ENCODE measurements at regions not wholly inside any gene's neighbourhood (a gene's known extent, or its start where the extent isn't known, plus 50 kb on each side); places are given as distances from the start of the nearest gene placed in this dataset.

GRCh38 chr2:136344339-136344738 is 226.4 kb upstream of the CXCR4 start:
- no peak overlapping the region for H2AFZ ChIP-seq (ENCODE audit: low read depth, low read length)
- no peaks in the 10 kb centered on the region for H3K9me3 ChIP-seq (replicated peaks; ENCODE audit: control insufficient read depth, insufficient read depth, low read depth, low read length)
- TF ChIP-seq BRD9 (IDR thresholded peaks at IDR 0.05; ENCODE audit: low read depth, partially characterized antibody) (no peak), E2F1 (CRISPR knock-in tag; IDR thresholded peaks at IDR 0.05) (no peak), BCL6 (CRISPR knock-in tag; IDR thresholded peaks at IDR 0.05) (no peak), ZNF143 (CRISPR knock-in tag; IDR thresholded peaks at IDR 0.05) (no peak), HES1 (IDR thresholded peaks at IDR 0.05; ENCODE audit: low read depth) (no peak), ZNF507 (tag; conservative IDR thresholded peaks at IDR 0.05) (no peak), DACH1 (IDR thresholded peaks at IDR 0.05; ENCODE audit: partially characterized antibody) (no peak), MLX (CRISPR knock-in tag; conservative IDR thresholded peaks at IDR 0.05) (no peak), NEUROD1 (IDR thresholded peaks at IDR 0.05; ENCODE audit: borderline replicate concordance, low read depth, low read length, partially characterized antibody) (no peak), ZNF785 (CRISPR knock-in tag; IDR thresholded peaks at IDR 0.05) (no peak), MYC (IDR thresholded peaks at IDR 0.05; ENCODE audit: low read depth, low read length) (no peak), MYC (CRISPR knock-in tag; IDR thresholded peaks at IDR 0.05; ENCODE audit: borderline replicate concordance, low read depth) (no peak), KAT2B (IDR thresholded peaks at IDR 0.05; ENCODE audit: low read depth, low read length) (no peak), PCBP2 (IDR thresholded peaks at IDR 0.05; ENCODE audit: low read depth, low read length, poor library complexity, severe bottlenecking) (no peak), ZNF431 (CRISPR knock-in tag; IDR thresholded peaks at IDR 0.05) (no peak)
- no peak overlapping the region for H3K9ac ChIP-seq (ENCODE audit: insufficient read depth in 1 of 2, low read depth in 2 of 2, low read length in 2 of 2)
- no peak overlapping the region for H3K4me3 ChIP-seq
- no peaks in the 10 kb centered on the region for H3K9me1 ChIP-seq (ENCODE audit: control insufficient read depth, insufficient read depth, low read length)
- POLR2A ChIA-PET: no interaction called here
- 0% methylated on average over 3 of the region's 3 CpGs for WGBS (ENCODE audit: insufficient coverage, low coverage, missing lambda C conversion rate)
- no peaks in the 10 kb centered on the region for H3K79me2 ChIP-seq (ENCODE audit: control insufficient read depth, insufficient read depth, low read length)
- in situ Hi-C loops (cut with MboI): no loop called here
- H3K4me1 ChIP-seq (replicated peaks in 1 of 2; ENCODE audit: control insufficient read depth in 2 of 2, insufficient read depth in 2 of 2, low read length in 2 of 2): no peaks in the 10 kb centered on the region
- no peaks in the 10 kb centered on the region for H4K20me1 ChIP-seq (replicated peaks; ENCODE audit: control insufficient read depth, insufficient read depth, low read length)
- CTCF ChIA-PET (ENCODE audit: low intra/inter-chr PET ratio): no interaction called here
- BruUV-seq (replicated peaks): no TSS peak
- intact Hi-C loops (cut with micrococcal nuclease): no loop called here
- H3K27ac ChIP-seq (ENCODE audit: extremely low read depth, low read depth, low read length): no peak overlapping the region
- DNase-seq (ENCODE audit: extremely low read depth in 1 of 4, low spot score in 3 of 4) (no peak), ATAC-seq (no peak), FAIRE-seq (no peak)
- no peak overlapping the region for H3K4me2 ChIP-seq (ENCODE audit: insufficient read depth, low read length)
- no peaks in the 10 kb centered on the region for H3K27me3 ChIP-seq (ENCODE audit: control insufficient read depth in 2 of 2, insufficient read depth in 2 of 2, low read length in 2 of 2)
- H3K36me3 ChIP-seq (ENCODE audit: control insufficient read depth, insufficient read depth, low read length): no peaks in the 10 kb centered on the region
